CD4-positive, alpha-beta T cell treated with Interleukin-4 for 4 hours (primary cell): ENCODE measurements at regions not wholly inside any gene's neighbourhood (a gene's known extent, or its start where the extent isn't known, plus 50 kb on each side); places are given as distances from the start of the nearest gene placed in this dataset.

Experiments
- DNase-seq: peaks from one replicate; pipeline ENCODE4 v3.0.0-alpha.2; 2020

- DNase-seq: no peak
These were observed 76.5 kb upstream of the CTTNBP2NL start for GRCh38 chr1:112319371-112320040.

- no peak for DNase-seq
These were observed 76.0 kb upstream of the CTTNBP2NL start for GRCh38 chr1:112320058-112320457.

GRCh38 chr1:112322018-112322417 is 74.0 kb upstream of the CTTNBP2NL start:
- no peak for DNase-seq

- no peak for DNase-seq
These were observed 72.9 kb upstream of the CTTNBP2NL start for GRCh38 chr1:112322983-112323678.

GRCh38 chr1:112325504-112325903 is 70.5 kb upstream of the CTTNBP2NL start:
- DNase-seq: no peak

- DNase-seq: no peak
These were observed 67.4 kb upstream of the CTTNBP2NL start for GRCh38 chr1:112328600-112328999.

GRCh38 chr1:112332176-112333150 is 63.6 kb upstream of the CTTNBP2NL start:
- DNase-seq: no peak

GRCh38 chr1:112335351-112335750 is 60.7 kb upstream of the CTTNBP2NL start:
- no peak for DNase-seq

GRCh38 chr1:112337028-112337531 is 58.9 kb upstream of the CTTNBP2NL start:
- DNase-seq: no peak

GRCh38 chr1:112341986-112342385 is 54.0 kb upstream of the CTTNBP2NL start:
- DNase-seq: no peak

- no peak for DNase-seq
These were observed 53.5 kb upstream of the CTTNBP2NL start for GRCh38 chr1:112342558-112342957.

- peak; percentile 4 for DNase-seq
These were observed 51.1 kb upstream of the CTTNBP2NL start for GRCh38 chr1:112344754-112345423.
